HEK293 (cell line): ENCODE measurements at regions not wholly inside any gene's neighbourhood (a gene's known extent, or its start where the extent isn't known, plus 50 kb on each side); places are given as distances from the start of the nearest gene placed in this dataset.

ENCODE experiments used
- CTCF ChIA-PET: fragments of 350-600 bp; formaldehyde crosslinking; extraction: SDS; loops from one replicate; lab custom pipeline; 2021; ENCODE audit warnings: antibody characterized with exemption; lab: Yijun Ruan, JAX
- POLR2A ChIA-PET: fragments of 300-600 bp; formaldehyde crosslinking; extraction: SDS; loops from one replicate; lab custom pipeline; 2020; ENCODE audit warnings: antibody characterized with exemption, inconsistent platforms; lab: Yijun Ruan, JAX
- H3K27ac ChIP-seq: fragments of 200-500 bp; sonication (Bioruptor generic); 2 replicates; pipeline ENCODE4 v1.5.1; 2014; ENCODE audit warnings: low read depth, low read length, control low read depth, inconsistent platforms; ENCODE audit errors: extremely low read depth
- H3K36me3 ChIP-seq, 2 experiments: fragments of 200-500 bp in 1 of 2; sonication (Bioruptor generic) in 1 of 2; 1 replicate in 1 of 2; 2 replicates in 1 of 2; pipeline ENCODE4 v1.5.1; 2014 to 2017; ENCODE audit warnings: inconsistent platforms in 2 of 2, low read length in 2 of 2; ENCODE audit not compliant: control insufficient read depth in 2 of 2, insufficient read depth in 1 of 2
- H3K4me1 ChIP-seq: fragments of 200-500 bp; sonication (Bioruptor generic); 2 replicates; pipeline ENCODE4 v1.5.1; 2014; ENCODE audit warnings: mild to moderate bottlenecking, low read length, inconsistent platforms; ENCODE audit not compliant: control insufficient read depth, insufficient read depth
- H3K4me3 ChIP-seq: 2 replicates; pipeline ENCODE4 v1.5.1; 2011; ENCODE audit warnings: low read depth, mild to moderate bottlenecking, control low read depth, low read length, moderate library complexity
- H3K9me3 ChIP-seq: fragments of 200-500 bp; sonication (Bioruptor generic); 2 replicates; pipeline ENCODE4 v1.5.1; 2014; ENCODE audit warnings: low read depth, low read length, inconsistent platforms; ENCODE audit not compliant: control insufficient read depth, insufficient read depth
- ATF2 ChIP-seq: fragments of 450-650 bp; formaldehyde crosslinking; IDR thresholded peaks from 2 replicates; pipeline ENCODE4 v1.5.1; 2016; ENCODE audit warnings: missing biosample characterization, missing genetic modification characterization, low read depth
- EGR2 ChIP-seq: fragments of 450-650 bp; formaldehyde crosslinking; IDR thresholded peaks from 2 replicates; pipeline ENCODE4 v1.5.1; 2016; ENCODE audit warnings: low read depth, missing biosample characterization, missing genetic modification characterization
- SP2 ChIP-seq: fragments of 450-650 bp; formaldehyde crosslinking; IDR thresholded peaks from 2 replicates; pipeline ENCODE4 v1.5.1; 2016; ENCODE audit warnings: missing biosample characterization, missing genetic modification characterization
- TSHZ1 ChIP-seq: fragments of 450-650 bp; formaldehyde crosslinking; IDR thresholded peaks from 2 replicates; pipeline ENCODE4 v1.5.1; 2016; ENCODE audit warnings: missing biosample characterization, missing genetic modification characterization, borderline replicate concordance
- ZNF10 ChIP-seq: fragments of 450-650 bp; formaldehyde crosslinking; IDR thresholded peaks from 2 replicates; pipeline ENCODE4 v1.5.1; 2017; ENCODE audit warnings: missing biosample characterization, missing genetic modification characterization
- ZNF121 ChIP-seq: fragments of 450-650 bp; formaldehyde crosslinking; IDR thresholded peaks from 2 replicates; pipeline ENCODE4 v1.5.1; 2016; ENCODE audit warnings: missing biosample characterization, missing genetic modification characterization
- ZNF146 ChIP-seq: fragments of 450-650 bp; formaldehyde crosslinking; IDR thresholded peaks from 2 replicates; pipeline ENCODE4 v1.5.1; 2016; ENCODE audit warnings: missing biosample characterization, missing genetic modification characterization
- ZNF391 ChIP-seq: fragments of 450-650 bp; formaldehyde crosslinking; IDR thresholded peaks from 2 replicates; pipeline ENCODE4 v1.5.1; 2016; ENCODE audit warnings: low read depth, missing biosample characterization, missing genetic modification characterization, borderline replicate concordance
- ZNF521 ChIP-seq: fragments of 450-650 bp; formaldehyde crosslinking; IDR thresholded peaks from 2 replicates; pipeline ENCODE4 v1.5.1; 2017; ENCODE audit warnings: missing biosample characterization, mild to moderate bottlenecking, missing genetic modification characterization
- ZNF529 ChIP-seq: fragments of 450-650 bp; formaldehyde crosslinking; IDR thresholded peaks from 2 replicates; pipeline ENCODE4 v1.5.1; 2017; ENCODE audit warnings: missing genetic modification characterization, missing biosample characterization; ENCODE audit not compliant: insufficient replicate concordance
- ZNF610 ChIP-seq: fragments of 450-650 bp; formaldehyde crosslinking; IDR thresholded peaks from 2 replicates; pipeline ENCODE4 v1.5.1; 2016; ENCODE audit warnings: missing biosample characterization, missing genetic modification characterization, borderline replicate concordance
- ZNF707 ChIP-seq: fragments of 450-650 bp; formaldehyde crosslinking; IDR thresholded peaks from 2 replicates; pipeline ENCODE4 v1.5.1; 2016; ENCODE audit warnings: missing biosample characterization, missing genetic modification characterization
- ZNF843 ChIP-seq: fragments of 450-650 bp; formaldehyde crosslinking; IDR thresholded peaks from 2 replicates; pipeline ENCODE4 v1.5.1; 2016; ENCODE audit warnings: missing biosample characterization, missing genetic modification characterization
- TF ChIP-seq, protein P1 (sequence below): fragments of 450-650 bp; formaldehyde crosslinking; IDR thresholded peaks from 2 replicates; pipeline ENCODE4 v1.5.1; 2017; ENCODE audit warnings: missing biosample characterization, missing genetic modification characterization
- TF ChIP-seq, protein P2 (sequence below): fragments of 450-650 bp; formaldehyde crosslinking; IDR thresholded peaks from 2 replicates; pipeline ENCODE4 v1.5.1; 2016; ENCODE audit warnings: missing biosample characterization, missing genetic modification characterization
- TF ChIP-seq, protein P3 (sequence below): fragments of 450-650 bp; formaldehyde crosslinking; IDR thresholded peaks from 2 replicates; pipeline ENCODE4 v1.5.1; 2016; ENCODE audit warnings: missing biosample characterization, missing genetic modification characterization

GRCh38 chr3:6229778-6230410 lies 631.0 kb upstream of the GRM7 start:
- Histone ChIP-seq H3K27ac (no peak overlapping the region), H3K4me3 (no peak overlapping the region), H3K9me3 (no peaks in the 10 kb centered on the region), H3K36me3 (no peaks in the 10 kb centered on the region)
- CTCF ChIA-PET, result no interaction called here
- TF ChIP-seq, protein P1, sequence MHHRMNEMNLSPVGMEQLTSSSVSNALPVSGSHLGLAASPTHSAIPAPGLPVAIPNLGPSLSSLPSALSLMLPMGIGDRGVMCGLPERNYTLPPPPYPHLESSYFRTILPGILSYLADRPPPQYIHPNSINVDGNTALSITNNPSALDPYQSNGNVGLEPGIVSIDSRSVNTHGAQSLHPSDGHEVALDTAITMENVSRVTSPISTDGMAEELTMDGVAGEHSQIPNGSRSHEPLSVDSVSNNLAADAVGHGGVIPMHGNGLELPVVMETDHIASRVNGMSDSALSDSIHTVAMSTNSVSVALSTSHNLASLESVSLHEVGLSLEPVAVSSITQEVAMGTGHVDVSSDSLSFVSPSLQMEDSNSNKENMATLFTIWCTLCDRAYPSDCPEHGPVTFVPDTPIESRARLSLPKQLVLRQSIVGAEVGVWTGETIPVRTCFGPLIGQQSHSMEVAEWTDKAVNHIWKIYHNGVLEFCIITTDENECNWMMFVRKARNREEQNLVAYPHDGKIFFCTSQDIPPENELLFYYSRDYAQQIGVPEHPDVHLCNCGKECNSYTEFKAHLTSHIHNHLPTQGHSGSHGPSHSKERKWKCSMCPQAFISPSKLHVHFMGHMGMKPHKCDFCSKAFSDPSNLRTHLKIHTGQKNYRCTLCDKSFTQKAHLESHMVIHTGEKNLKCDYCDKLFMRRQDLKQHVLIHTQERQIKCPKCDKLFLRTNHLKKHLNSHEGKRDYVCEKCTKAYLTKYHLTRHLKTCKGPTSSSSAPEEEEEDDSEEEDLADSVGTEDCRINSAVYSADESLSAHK (tag by site-specific recombination), result no peak
- TF ChIP-seq ZNF707 (no peak), ZNF529 (tag by site-specific recombination) (no peak), ZNF146 (tag by site-specific recombination) (no peak), TSHZ1 (no peak)
- TF ChIP-seq, protein P2, sequence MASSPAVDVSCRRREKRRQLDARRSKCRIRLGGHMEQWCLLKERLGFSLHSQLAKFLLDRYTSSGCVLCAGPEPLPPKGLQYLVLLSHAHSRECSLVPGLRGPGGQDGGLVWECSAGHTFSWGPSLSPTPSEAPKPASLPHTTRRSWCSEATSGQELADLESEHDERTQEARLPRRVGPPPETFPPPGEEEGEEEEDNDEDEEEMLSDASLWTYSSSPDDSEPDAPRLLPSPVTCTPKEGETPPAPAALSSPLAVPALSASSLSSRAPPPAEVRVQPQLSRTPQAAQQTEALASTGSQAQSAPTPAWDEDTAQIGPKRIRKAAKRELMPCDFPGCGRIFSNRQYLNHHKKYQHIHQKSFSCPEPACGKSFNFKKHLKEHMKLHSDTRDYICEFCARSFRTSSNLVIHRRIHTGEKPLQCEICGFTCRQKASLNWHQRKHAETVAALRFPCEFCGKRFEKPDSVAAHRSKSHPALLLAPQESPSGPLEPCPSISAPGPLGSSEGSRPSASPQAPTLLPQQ (tag by site-specific recombination), result no peak
- TF ChIP-seq, protein P3, sequence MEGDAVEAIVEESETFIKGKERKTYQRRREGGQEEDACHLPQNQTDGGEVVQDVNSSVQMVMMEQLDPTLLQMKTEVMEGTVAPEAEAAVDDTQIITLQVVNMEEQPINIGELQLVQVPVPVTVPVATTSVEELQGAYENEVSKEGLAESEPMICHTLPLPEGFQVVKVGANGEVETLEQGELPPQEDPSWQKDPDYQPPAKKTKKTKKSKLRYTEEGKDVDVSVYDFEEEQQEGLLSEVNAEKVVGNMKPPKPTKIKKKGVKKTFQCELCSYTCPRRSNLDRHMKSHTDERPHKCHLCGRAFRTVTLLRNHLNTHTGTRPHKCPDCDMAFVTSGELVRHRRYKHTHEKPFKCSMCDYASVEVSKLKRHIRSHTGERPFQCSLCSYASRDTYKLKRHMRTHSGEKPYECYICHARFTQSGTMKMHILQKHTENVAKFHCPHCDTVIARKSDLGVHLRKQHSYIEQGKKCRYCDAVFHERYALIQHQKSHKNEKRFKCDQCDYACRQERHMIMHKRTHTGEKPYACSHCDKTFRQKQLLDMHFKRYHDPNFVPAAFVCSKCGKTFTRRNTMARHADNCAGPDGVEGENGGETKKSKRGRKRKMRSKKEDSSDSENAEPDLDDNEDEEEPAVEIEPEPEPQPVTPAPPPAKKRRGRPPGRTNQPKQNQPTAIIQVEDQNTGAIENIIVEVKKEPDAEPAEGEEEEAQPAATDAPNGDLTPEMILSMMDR, result no peak
- TF ChIP-seq, all 188 proteins: peak for 0
- no peaks in the 10 kb centered on the region for H3K4me1 ChIP-seq
- POLR2A ChIA-PET, result no interaction called here

- ChIA-PET POLR2A (no interaction called here), CTCF (no interaction called here)
- Histone ChIP-seq H3K36me3 (no peaks in the 10 kb centered on the region), H3K9me3 (no peaks in the 10 kb centered on the region), H3K27ac (no peak overlapping the region), H3K4me3 (no peak overlapping the region), H3K4me1 (no peaks in the 10 kb centered on the region)
- TF ChIP-seq ZNF10 (tag by site-specific recombination), result no peak
- no peak for TF ChIP-seq EGR2 (tag by site-specific recombination)
- TF ChIP-seq ZNF521, result no peak
- TF ChIP-seq ZNF843 (tag by site-specific recombination), result no peak
- TF ChIP-seq SP2 (tag by site-specific recombination), result no peak
- no peak for TF ChIP-seq ATF2
- TF ChIP-seq ZNF610, result no peak
- TF ChIP-seq TSHZ1, result no peak
- TF ChIP-seq ZNF121 (tag by site-specific recombination), result no peak
- TF ChIP-seq, protein P1 (tag by site-specific recombination), result no peak
- TF ChIP-seq ZNF391 (tag by site-specific recombination), result no peak
These were observed 618.8 kb upstream of the GRM7 start for GRCh38 chr3:6242104-6242503.
